Suppressor macrophage treated with lipopolysaccharide for 1 hour (primary cell): ENCODE measurements at regions not wholly inside any gene's neighbourhood (a gene's known extent, or its start where the extent isn't known, plus 50 kb on each side); places are given as distances from the start of the nearest gene placed in this dataset.

ENCODE experiments used
- DNase-seq, 3 donors: peaks; one replicate each; pipeline ENCODE4 v3.0.0-alpha.2; 2020 to 2022

DNA sequence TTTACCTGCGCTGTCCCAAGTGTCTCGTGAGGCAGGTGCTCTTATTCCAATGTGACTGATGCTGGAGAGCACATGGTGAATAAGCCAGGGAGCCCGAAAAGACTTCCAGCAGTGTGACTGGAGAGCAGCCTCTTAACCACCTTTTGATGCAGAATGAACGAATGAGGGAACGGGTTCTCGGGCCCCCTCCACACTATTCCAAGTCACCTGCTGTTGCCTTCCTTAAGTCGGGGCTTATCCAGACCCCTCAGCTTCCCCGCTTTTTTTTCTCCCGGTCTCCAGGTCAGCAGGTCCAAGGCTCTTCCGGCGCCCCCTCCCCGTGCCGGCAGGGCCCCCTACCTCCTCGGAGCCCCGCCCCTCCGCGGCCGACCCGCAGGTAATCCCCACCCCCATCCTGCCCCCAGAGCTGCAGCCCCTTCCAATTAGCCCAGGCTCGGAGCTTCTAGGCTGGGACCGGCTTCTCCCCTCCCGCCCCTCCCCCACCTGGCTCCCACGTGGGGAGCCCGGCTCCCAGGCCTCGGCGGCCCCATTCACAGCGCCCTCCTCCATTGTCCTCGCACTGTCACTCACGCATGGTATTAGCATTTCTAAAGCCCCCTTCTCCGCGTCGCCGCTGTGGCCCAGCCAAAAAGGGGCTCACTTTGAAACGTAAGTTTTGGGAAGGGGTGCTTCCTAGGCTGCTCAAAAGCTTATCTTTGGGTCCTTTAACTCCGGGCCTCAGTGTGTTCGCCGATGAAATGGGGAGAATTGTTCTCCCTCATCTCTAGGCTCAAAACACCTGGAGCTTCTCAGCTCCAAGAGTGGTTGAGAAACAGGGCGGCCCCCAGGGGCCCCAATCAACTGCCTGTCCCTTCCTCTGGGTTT is 56.2 kb upstream of the PJA1 start:
- DNase-seq: no peak

GRCh38 chrX:69218407-69218997 is 53.2 kb upstream of the PJA1 start:
- DNase-seq: no peak

DNA sequence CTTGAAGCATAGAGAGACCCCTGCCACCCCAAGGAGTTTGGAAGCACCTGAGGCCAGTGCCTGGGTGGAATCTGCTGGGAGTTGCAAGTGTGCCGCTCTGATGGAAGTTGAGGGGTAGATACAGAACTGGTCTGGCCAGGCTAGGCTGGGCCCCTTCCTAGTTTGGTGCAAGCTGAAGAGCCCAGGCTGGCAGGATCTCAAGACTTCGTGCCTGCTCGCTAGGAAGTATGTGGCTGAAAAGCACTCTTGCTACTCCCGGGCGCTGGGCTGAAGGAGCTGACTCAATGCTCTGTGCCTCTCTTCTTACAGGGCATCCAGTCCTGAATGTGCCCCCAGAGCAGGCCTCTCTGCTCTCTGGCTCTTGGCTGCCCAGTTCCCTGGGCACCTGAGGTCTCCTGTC is 51.7 kb upstream of the PJA1 start:
- DNase-seq: no peak

DNA sequence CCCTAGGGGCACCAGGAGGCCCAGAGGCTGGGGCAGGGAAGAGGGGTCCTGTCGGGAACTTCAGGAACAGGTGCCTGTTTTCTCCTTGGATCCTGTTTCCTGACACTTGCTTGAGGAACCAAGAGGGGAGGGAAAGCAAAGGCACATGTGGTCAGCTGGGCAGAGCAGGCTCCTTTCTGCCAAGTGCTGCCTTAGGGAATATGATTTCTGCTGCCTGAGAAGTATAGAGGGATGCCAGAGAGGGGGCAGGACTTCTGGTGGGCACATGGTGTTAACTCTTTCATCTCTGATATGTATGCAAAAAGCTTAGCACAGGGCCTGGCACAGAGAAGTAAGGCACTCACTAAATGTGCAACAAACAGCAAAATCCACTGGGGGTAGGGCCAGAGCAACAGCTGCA is 51.2 kb upstream of the PJA1 start:
- DNase-seq: no peak

DNA sequence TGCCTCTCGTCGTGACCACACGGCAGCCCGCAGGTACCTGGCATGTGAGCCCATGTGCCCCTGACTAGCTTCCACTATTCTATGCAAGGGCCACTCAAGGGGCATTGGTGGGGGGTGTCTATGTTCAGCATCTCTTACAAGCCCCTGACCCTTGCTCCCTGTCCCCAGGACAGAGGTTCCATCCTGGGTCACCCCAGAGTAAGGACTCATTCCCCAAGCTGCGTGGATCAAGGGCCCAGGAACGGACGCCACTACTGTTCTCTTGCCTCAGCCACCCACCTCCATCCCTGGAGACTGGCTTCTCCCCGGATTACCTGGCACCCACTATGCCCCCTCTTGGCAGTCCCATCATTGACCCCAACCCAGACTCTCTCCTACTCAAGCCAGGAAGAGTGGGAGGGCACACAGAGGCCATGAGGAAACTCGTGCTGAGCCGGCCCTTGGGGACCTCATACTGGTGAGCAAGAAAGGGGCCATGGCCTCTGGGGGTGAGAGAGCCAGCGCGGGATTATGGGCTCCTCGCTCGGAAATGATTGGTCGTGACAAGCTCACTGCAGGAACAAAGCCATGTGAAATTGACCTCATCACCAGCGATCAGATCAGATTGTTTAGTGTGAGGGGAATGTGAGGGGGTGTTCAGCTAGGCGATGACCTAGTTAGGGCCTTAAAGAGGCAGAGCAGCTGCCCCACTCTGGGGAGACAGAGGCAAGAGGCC is 50.1 kb upstream of the PJA1 start:
- DNase-seq: no peak
